KOPT-K1 (cell line): ENCODE measurements at regions not wholly inside any gene's neighbourhood (a gene's known extent, or its start where the extent isn't known, plus 50 kb on each side); places are given as distances from the start of the nearest gene placed in this dataset.
"Not testable (repeated sequence)": the region's sequence is repeated elsewhere in the genome, so short reads cannot be mapped to it uniquely, and the experiment has no call there.

Experiments used
- H3K27ac ChIP-seq: fragments of 200-600 bp; sonication (generic); 2 replicates; pipeline ENCODE4 v1.5.1; 2016; ENCODE audit warnings: antibody characterized with exemption, mild to moderate bottlenecking, low read depth, low read length; ENCODE audit not compliant: poor library complexity, severe bottlenecking
- H3K36me3 ChIP-seq: fragments of 200-600 bp; sonication (generic); 2 replicates; pipeline ENCODE4 v1.5.1; 2017; ENCODE audit warnings: antibody characterized with exemption, mild to moderate bottlenecking, low read length, moderate library complexity; ENCODE audit not compliant: insufficient read depth
- H3K9me3 ChIP-seq: fragments of 200-600 bp; sonication (generic); 2 replicates; pipeline ENCODE4 v1.5.1; 2017; ENCODE audit warnings: antibody characterized with exemption, low read length, mild to moderate bottlenecking; ENCODE audit not compliant: insufficient read depth, poor library complexity, severe bottlenecking

- no peaks in the 10 kb centered on the region for H3K9me3 ChIP-seq
- no peaks in the 10 kb centered on the region for H3K36me3 ChIP-seq
- H3K27ac ChIP-seq, result no peak overlapping the region
These were observed 119.1 kb upstream of the TRIM2 start for GRCh38 chr4:153084980-153085630.

DNA sequence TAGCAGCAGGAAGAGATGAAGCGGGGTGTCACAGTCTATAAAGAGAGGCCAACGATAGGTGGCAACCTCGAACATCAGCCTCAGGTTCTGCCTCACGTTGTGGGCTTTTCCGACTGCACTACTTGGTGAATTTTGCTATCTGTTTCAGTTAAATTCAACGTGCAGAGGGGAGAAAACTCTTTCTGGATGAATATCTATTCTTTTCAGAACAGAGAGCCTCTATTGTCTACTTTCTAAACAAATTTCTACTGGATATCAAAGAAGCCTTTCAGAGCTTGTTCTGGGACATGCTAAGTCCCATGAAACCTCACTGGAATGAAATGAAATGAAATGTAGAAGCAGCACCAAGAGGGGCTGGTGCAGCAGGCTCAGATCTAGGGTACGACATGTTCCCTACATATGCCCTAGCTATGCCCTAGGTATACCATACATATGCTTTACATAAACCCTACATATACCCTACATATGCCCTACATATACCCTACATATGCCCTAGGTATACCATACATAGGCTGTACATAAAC is 116.5 kb upstream of the TRIM2 start:
- Histone ChIP-seq H3K27ac (no peak overlapping the region), H3K9me3 (no peaks in the 10 kb centered on the region), H3K36me3 (no peaks in the 10 kb centered on the region)

- Histone ChIP-seq H3K36me3 (no peaks in the 10 kb centered on the region), H3K27ac (no peak overlapping the region), H3K9me3 (no peaks in the 10 kb centered on the region)
These were observed 114.5 kb upstream of the TRIM2 start for GRCh38 chr4:153089742-153090141.

GRCh38 chr4:153090181-153090580 is 114.1 kb upstream of the TRIM2 start:
- no peak overlapping the region for H3K27ac ChIP-seq
- no peaks in the 10 kb centered on the region for H3K36me3 ChIP-seq
- no peaks in the 10 kb centered on the region for H3K9me3 ChIP-seq

DNA sequence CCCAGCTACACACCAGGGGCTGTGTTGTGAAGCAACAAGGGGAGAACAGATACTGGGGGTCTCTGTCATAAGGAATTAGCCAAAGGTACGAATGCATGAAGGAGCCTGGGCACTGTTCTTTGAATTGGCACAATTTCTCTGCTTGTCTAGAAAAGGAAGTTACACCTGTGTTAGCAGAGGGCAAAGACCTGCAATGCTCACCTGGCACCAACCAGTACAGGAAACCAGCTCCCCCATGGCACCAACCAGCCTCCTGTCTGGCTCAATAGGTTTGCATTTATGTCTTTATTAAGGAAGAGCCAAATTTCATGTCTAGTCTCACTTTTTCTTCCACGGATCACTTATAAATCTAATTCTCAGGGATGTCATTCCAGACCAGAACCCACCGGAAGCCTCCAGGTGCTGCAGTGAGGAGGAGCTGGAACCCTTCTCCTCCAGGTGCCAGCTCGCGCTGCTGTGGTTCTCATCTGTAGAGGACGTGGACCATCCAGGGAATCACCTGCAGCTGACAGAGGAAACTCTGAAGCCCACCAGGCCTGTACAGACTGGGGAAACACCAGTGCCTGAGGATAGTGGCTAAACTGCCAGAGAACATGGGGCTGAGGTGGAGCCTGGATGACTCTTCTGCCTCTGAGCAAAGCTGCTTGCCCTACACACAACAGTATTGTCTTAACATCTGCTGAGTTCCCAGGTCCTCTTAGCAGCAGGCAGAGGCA is 113.4 kb upstream of the TRIM2 start:
- Histone ChIP-seq H3K36me3 (no peaks in the 10 kb centered on the region), H3K9me3 (no peaks in the 10 kb centered on the region), H3K27ac (no peak overlapping the region)

GRCh38 chr4:153093396-153093795 is 110.8 kb upstream of the TRIM2 start:
- Histone ChIP-seq H3K9me3 (no peaks in the 10 kb centered on the region), H3K27ac (no peak overlapping the region), H3K36me3 (no peaks in the 10 kb centered on the region)

DNA sequence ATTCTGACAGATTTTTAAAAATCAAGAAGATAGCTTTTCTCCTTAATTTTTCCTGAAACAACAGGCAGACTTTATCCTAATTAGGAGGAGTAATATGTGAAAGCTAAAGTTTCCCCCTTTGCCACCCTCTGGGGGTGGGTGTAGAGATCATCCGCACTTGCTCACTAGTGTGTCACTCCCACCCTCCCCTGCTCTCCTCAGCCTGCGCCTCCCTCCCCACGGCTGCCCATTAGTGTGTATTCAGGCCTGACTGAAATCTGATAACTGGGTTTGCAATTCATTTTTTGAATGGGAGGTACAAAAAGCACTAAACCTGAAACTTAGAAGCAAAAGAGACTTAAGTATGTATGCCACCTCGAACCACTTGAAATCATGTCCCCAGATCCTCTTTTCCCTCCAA is 110.4 kb upstream of the TRIM2 start:
- Histone ChIP-seq H3K36me3 (no peaks in the 10 kb centered on the region), H3K9me3 (no peaks in the 10 kb centered on the region)

GRCh38 chr4:153094435-153094834 is 109.8 kb upstream of the TRIM2 start:
- H3K27ac ChIP-seq, result no peak overlapping the region
- no peaks in the 10 kb centered on the region for H3K9me3 ChIP-seq
- no peaks in the 10 kb centered on the region for H3K36me3 ChIP-seq

More for the DNA sequence above, 110.4 kb upstream of the TRIM2 start:
- no peak overlapping the region for H3K27ac ChIP-seq

DNA sequence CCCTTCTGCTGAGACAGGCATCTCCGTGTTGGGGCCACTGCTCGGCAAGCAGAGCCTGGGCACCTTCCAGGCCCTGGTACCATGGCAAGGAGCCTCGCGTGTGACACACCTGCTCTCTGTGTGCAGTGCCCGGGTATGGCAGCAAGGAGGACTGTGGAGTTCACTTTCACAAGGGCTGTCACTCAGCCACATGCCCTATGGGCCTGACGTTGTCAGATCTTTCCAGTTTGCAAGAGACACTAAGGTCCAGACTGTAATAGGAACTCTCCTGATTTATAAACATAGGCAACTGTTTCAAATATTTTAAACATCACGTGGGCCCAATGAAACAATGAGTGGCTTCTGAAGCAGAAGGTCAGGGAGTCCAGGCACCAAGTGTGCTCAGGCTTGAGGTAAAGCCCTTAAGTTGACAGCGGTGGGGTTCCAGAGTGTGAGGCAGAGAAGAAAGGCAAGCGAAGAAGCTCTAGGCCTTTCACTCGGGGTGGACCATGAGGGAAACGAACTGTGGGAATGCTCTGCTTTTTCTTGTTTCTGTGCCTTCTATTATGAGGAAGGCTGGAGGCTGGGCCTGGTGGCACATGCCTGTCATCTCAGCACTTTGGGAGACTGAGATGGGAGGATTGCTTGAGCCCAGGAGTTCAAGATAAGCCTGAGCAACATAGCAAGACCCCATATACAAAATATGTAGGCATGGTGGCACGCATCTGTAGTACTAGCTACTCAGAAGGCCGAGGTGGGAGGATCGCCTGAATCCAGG is 108.6 kb upstream of the TRIM2 start:
- H3K27ac ChIP-seq, result no peak overlapping the region
- H3K36me3 ChIP-seq, result no peaks in the 10 kb centered on the region
- no peaks in the 10 kb centered on the region for H3K9me3 ChIP-seq

GRCh38 chr4:153096344-153096743 is 107.9 kb upstream of the TRIM2 start:
- H3K9me3 ChIP-seq, result no peaks in the 10 kb centered on the region
- H3K27ac ChIP-seq, result no peak overlapping the region
- no peaks in the 10 kb centered on the region for H3K36me3 ChIP-seq

DNA sequence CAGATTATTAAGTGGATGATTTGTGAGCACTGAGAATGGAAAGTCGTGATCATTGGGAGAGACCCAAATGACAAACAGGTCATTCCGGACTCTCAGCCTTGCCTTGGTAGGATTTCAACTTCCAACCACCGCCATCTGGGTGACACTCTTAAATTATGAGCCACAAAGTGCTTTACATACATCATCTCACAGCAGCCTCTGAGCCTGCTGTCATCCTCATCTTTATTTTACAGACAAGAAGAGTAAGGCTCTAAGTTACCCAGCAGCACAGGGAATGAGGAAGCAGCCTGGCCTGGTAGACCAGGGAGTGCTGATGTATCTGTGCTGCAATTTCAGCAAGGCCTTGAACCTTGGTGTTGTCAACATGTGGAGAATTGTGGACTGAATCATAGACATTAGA is 105.8 kb upstream of the TRIM2 start:
- Histone ChIP-seq H3K9me3 (no peaks in the 10 kb centered on the region), H3K36me3 (no peaks in the 10 kb centered on the region), H3K27ac (no peak overlapping the region)

- Histone ChIP-seq H3K9me3 (no peaks in the 10 kb centered on the region), H3K27ac (no peak overlapping the region)
These were observed 104.7 kb upstream of the TRIM2 start for GRCh38 chr4:153099391-153100140.

DNA sequence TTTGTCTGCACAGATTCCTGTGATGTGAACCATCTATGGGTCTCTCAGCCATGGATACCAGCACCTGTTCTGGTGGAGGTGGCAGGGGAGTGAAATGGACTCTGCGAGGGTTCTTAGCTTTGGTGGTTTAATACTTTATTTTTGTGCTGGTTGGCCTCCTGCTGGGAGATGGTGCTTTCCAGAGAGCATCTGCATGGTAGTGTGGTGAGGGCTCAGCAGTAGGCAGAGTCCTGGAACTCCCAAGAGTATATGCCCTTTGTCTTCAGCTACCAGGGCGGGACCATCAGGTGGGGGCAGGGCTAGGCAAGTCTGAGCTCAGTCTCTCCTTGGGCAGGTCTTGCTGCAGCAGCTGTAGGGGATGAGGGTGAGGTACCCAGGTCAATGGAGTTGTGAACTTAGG is 97.5 kb upstream of the TRIM2 start:
- H3K27ac ChIP-seq, H3K36me3 ChIP-seq: not testable (repeated sequence)
- peaks cover 11% of the 10 kb centered on the region for H3K9me3 ChIP-seq

More at GRCh38 chr4:153099391-153100140, 104.7 kb upstream of the TRIM2 start:
- no peaks in the 10 kb centered on the region for H3K36me3 ChIP-seq

- Histone ChIP-seq H3K27ac (no peak overlapping the region), H3K9me3 (peaks cover 11% of the 10 kb centered on the region)
These were observed 97.0 kb upstream of the TRIM2 start for GRCh38 chr4:153107246-153107645.

More at GRCh38 chr4:153107246-153107645, 97.0 kb upstream of the TRIM2 start:
- no peaks in the 10 kb centered on the region for H3K36me3 ChIP-seq
